SK-N-SH treated with all-trans-retinoic acid at 6 μM for 48 hours (cell line): ENCODE measurements at regions not wholly inside any gene's neighbourhood (a gene's known extent, or its start where the extent isn't known, plus 50 kb on each side); places are given as distances from the start of the nearest gene placed in this dataset.

Source experiments
- ATAC-seq: fragments of 200-7000 bp; cut with Tn5 transposase; 3 replicates; pipeline ENCODE4 v1.9.1; 2020; ENCODE audit warnings: mild to moderate bottlenecking, moderate library complexity
- ARNTL ChIP-seq: fragments of 450-650 bp; formaldehyde crosslinking; IDR thresholded peaks from 2 replicates; pipeline ENCODE4 v1.5.0; 2020; ENCODE audit warnings: low read depth, mild to moderate bottlenecking, moderate library complexity, borderline replicate concordance
- CSDC2 ChIP-seq: fragments of 250-450 bp; sonication (Bioruptor Pico); IDR thresholded peaks from 2 replicates; pipeline ENCODE4 v1.5.0; 2020; ENCODE audit warnings: mild to moderate bottlenecking, moderate library complexity
- GLIS3 ChIP-seq: fragments of 250-450 bp; sonication (Bioruptor Pico); IDR thresholded peaks from 2 replicates; pipeline ENCODE4 v1.5.0; 2020; ENCODE audit warnings: mild to moderate bottlenecking, moderate library complexity
- ISL1 ChIP-seq: fragments of 250-450 bp; sonication (Bioruptor Pico); IDR thresholded peaks from 2 replicates; pipeline ENCODE4 v2.1.2; 2022; ENCODE audit warnings: mild to moderate bottlenecking, moderate library complexity
- OSR1 ChIP-seq: fragments of 250-450 bp; sonication (Bioruptor Pico); IDR thresholded peaks from 2 replicates; pipeline ENCODE4 v1.8.0; 2022; ENCODE audit warnings: moderate library complexity, mild to moderate bottlenecking, inconsistent platforms
- PPARA ChIP-seq: fragments of 250-450 bp; sonication (Bioruptor Pico); IDR thresholded peaks from 2 replicates; pipeline ENCODE4 v1.5.0; 2020; ENCODE audit warnings: mild to moderate bottlenecking, borderline replicate concordance
- RARB ChIP-seq: fragments of 250-450 bp; sonication (Bioruptor Pico); IDR thresholded peaks from 2 replicates; pipeline ENCODE4 v1.8.0; 2021; ENCODE audit warnings: mild to moderate bottlenecking, moderate library complexity
- SNAI2 ChIP-seq: fragments of 250-450 bp; sonication (Bioruptor Pico); IDR thresholded peaks from 2 replicates; pipeline ENCODE4 v1.5.0; 2020; ENCODE audit warnings: mild to moderate bottlenecking, moderate library complexity
- TCF4 ChIP-seq: fragments of 250-450 bp; sonication (Bioruptor Pico); IDR thresholded peaks from 2 replicates; pipeline ENCODE4 v1.8.0; 2021; ENCODE audit warnings: mild to moderate bottlenecking, moderate library complexity, borderline replicate concordance
- TOX ChIP-seq: fragments of 250-450 bp; sonication (Bioruptor Pico); IDR thresholded peaks from 2 replicates; pipeline ENCODE4 v1.8.0; 2021; ENCODE audit warnings: mild to moderate bottlenecking, moderate library complexity, borderline replicate concordance
- ZFP3 ChIP-seq: fragments of 250-450 bp; sonication (Bioruptor Pico); IDR thresholded peaks from 2 replicates; pipeline ENCODE4 v1.5.0; 2020; ENCODE audit warnings: mild to moderate bottlenecking, moderate library complexity
- ZFP30 ChIP-seq: fragments of 450-650 bp; formaldehyde crosslinking; IDR thresholded peaks from 2 replicates; pipeline ENCODE4 v1.5.0; 2022; ENCODE audit warnings: mild to moderate bottlenecking, moderate library complexity
- ZNF565 ChIP-seq: fragments of 450-650 bp; formaldehyde crosslinking; conservative IDR thresholded peaks from 2 replicates; pipeline ENCODE4 v1.5.0; 2020; ENCODE audit warnings: low read depth, mild to moderate bottlenecking, moderate library complexity
- ZNF70 ChIP-seq: fragments of 450-650 bp; formaldehyde crosslinking; IDR thresholded peaks from 2 replicates; pipeline ENCODE4 v1.5.0; 2020; ENCODE audit warnings: mild to moderate bottlenecking, moderate library complexity
- ZNF8 ChIP-seq: fragments of 450-650 bp; formaldehyde crosslinking; IDR thresholded peaks from 2 replicates; pipeline ENCODE4 v1.5.0; 2020; ENCODE audit warnings: mild to moderate bottlenecking, moderate library complexity
- TF ChIP-seq, protein P1 (sequence below): fragments of 250-450 bp; sonication (Bioruptor Pico); IDR thresholded peaks from 2 replicates; pipeline ENCODE4 v1.8.0; 2020; ENCODE audit warnings: mild to moderate bottlenecking, moderate library complexity, borderline replicate concordance
- TF ChIP-seq, protein P2 (sequence below): fragments of 250-450 bp; sonication (Bioruptor Pico); IDR thresholded peaks from 2 replicates; pipeline ENCODE4 v1.5.0; 2020; ENCODE audit warnings: mild to moderate bottlenecking, moderate library complexity
- TF ChIP-seq, protein P3 (sequence below): fragments of 250-450 bp; sonication (Bioruptor Pico); IDR thresholded peaks from 2 replicates; pipeline ENCODE4 v1.5.1; 2020; ENCODE audit warnings: low read depth, mild to moderate bottlenecking, moderate library complexity
- TF ChIP-seq, protein P4 (sequence below): fragments of 250-450 bp; sonication (Bioruptor Pico); IDR thresholded peaks from 2 replicates; pipeline ENCODE4 v1.8.0; 2021; ENCODE audit warnings: low read depth, mild to moderate bottlenecking, moderate library complexity, borderline replicate concordance
- TF ChIP-seq, protein P5 (sequence below): fragments of 250-450 bp; sonication (Bioruptor Pico); IDR thresholded peaks from 2 replicates; pipeline ENCODE4 v1.5.1; 2021; ENCODE audit warnings: mild to moderate bottlenecking, moderate library complexity

DNA sequence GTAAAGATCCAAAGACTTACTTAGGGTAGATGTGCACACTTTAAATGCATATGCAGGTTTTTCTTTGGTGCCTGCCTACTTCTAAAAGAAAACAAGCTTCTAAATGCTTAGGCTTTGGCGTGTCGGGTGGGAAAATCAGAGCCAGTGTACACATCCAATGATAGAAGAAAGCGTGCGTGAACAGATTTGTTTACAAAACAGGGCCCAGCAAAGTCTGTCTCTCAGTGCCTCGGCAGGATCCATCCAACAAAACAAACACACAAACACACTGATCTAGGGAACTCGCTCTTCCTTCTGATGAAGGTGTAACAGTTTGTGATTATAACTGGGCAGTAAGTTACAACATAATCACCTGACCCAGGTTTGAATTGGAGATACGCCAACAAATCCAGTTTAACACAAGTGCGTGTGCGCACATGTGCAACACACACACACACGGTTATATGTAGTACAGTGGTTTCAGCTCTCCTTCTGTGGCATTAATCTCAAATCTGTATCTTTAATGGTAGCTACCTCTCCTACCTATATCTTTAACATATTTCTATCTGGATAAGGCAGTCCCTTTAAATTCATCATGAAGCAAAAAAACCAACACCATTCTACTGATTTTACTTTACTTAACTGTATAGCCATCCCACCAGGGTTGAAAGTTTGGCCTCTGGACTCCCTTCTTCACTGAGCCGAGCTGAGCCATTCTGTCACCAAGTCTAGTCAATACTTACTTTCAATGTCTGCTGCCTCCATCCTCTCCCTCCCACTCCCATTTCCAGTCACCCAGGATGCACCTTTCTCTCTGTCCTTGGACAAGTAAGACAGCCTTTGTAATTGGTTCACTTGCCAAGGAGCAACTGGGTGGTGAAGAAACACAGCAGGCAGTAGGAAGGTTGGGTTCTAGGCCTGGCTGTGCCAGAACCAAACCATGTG is 184.4 kb upstream of the KLF14 start:
- no peak for TF ChIP-seq ISL1
- no peak for TF ChIP-seq OSR1 (CRISPR knock-in tag)
- TF ChIP-seq, protein P1, sequence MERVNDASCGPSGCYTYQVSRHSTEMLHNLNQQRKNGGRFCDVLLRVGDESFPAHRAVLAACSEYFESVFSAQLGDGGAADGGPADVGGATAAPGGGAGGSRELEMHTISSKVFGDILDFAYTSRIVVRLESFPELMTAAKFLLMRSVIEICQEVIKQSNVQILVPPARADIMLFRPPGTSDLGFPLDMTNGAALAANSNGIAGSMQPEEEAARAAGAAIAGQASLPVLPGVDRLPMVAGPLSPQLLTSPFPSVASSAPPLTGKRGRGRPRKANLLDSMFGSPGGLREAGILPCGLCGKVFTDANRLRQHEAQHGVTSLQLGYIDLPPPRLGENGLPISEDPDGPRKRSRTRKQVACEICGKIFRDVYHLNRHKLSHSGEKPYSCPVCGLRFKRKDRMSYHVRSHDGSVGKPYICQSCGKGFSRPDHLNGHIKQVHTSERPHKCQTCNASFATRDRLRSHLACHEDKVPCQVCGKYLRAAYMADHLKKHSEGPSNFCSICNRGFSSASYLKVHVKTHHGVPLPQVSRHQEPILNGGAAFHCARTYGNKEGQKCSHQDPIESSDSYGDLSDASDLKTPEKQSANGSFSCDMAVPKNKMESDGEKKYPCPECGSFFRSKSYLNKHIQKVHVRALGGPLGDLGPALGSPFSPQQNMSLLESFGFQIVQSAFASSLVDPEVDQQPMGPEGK (CRISPR knock-in tag) = no peak
- no peak for TF ChIP-seq SNAI2 (CRISPR knock-in tag)
- TF ChIP-seq PPARA (CRISPR knock-in tag) = no peak
- TF ChIP-seq, protein P2, sequence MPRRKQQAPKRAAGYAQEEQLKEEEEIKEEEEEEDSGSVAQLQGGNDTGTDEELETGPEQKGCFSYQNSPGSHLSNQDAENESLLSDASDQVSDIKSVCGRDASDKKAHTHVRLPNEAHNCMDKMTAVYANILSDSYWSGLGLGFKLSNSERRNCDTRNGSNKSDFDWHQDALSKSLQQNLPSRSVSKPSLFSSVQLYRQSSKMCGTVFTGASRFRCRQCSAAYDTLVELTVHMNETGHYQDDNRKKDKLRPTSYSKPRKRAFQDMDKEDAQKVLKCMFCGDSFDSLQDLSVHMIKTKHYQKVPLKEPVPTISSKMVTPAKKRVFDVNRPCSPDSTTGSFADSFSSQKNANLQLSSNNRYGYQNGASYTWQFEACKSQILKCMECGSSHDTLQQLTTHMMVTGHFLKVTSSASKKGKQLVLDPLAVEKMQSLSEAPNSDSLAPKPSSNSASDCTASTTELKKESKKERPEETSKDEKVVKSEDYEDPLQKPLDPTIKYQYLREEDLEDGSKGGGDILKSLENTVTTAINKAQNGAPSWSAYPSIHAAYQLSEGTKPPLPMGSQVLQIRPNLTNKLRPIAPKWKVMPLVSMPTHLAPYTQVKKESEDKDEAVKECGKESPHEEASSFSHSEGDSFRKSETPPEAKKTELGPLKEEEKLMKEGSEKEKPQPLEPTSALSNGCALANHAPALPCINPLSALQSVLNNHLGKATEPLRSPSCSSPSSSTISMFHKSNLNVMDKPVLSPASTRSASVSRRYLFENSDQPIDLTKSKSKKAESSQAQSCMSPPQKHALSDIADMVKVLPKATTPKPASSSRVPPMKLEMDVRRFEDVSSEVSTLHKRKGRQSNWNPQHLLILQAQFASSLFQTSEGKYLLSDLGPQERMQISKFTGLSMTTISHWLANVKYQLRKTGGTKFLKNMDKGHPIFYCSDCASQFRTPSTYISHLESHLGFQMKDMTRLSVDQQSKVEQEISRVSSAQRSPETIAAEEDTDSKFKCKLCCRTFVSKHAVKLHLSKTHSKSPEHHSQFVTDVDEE = no peak
- no peak for TF ChIP-seq TOX (CRISPR knock-in tag)
- no peak for TF ChIP-seq ZFP30 (CRISPR knock-in tag)
- TF ChIP-seq ZNF565 (CRISPR knock-in tag) = no peak
- no peak for TF ChIP-seq GLIS3 (CRISPR knock-in tag)
- TF ChIP-seq CSDC2 (CRISPR knock-in tag) = no peak
- TF ChIP-seq TCF4 (CRISPR knock-in tag) = no peak
- TF ChIP-seq, protein P3, sequence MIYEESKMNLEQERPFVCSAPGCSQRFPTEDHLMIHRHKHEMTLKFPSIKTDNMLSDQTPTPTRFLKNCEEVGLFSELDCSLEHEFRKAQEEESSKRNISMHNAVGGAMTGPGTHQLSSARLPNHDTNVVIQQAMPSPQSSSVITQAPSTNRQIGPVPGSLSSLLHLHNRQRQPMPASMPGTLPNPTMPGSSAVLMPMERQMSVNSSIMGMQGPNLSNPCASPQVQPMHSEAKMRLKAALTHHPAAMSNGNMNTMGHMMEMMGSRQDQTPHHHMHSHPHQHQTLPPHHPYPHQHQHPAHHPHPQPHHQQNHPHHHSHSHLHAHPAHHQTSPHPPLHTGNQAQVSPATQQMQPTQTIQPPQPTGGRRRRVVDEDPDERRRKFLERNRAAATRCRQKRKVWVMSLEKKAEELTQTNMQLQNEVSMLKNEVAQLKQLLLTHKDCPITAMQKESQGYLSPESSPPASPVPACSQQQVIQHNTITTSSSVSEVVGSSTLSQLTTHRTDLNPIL = no peak
- TF ChIP-seq, protein P4, sequence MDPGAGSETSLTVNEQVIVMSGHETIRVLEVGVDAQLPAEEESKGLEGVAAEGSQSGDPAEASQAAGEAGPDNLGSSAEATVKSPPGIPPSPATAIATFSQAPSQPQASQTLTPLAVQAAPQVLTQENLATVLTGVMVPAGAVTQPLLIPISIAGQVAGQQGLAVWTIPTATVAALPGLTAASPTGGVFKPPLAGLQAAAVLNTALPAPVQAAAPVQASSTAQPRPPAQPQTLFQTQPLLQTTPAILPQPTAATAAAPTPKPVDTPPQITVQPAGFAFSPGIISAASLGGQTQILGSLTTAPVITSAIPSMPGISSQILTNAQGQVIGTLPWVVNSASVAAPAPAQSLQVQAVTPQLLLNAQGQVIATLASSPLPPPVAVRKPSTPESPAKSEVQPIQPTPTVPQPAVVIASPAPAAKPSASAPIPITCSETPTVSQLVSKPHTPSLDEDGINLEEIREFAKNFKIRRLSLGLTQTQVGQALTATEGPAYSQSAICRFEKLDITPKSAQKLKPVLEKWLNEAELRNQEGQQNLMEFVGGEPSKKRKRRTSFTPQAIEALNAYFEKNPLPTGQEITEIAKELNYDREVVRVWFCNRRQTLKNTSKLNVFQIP (CRISPR knock-in tag) = no peak
- no peak for TF ChIP-seq ZFP3 (CRISPR knock-in tag)
- TF ChIP-seq ZNF70 (CRISPR knock-in tag) = no peak
- TF ChIP-seq, protein P5, sequence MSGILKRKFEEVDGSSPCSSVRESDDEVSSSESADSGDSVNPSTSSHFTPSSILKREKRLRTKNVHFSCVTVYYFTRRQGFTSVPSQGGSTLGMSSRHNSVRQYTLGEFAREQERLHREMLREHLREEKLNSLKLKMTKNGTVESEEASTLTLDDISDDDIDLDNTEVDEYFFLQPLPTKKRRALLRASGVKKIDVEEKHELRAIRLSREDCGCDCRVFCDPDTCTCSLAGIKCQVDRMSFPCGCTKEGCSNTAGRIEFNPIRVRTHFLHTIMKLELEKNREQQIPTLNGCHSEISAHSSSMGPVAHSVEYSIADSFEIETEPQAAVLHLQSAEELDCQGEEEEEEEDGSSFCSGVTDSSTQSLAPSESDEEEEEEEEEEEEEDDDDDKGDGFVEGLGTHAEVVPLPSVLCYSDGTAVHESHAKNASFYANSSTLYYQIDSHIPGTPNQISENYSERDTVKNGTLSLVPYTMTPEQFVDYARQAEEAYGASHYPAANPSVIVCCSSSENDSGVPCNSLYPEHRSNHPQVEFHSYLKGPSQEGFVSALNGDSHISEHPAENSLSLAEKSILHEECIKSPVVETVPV (CRISPR knock-in tag) = no peak
- TF ChIP-seq ZNF8 (CRISPR knock-in tag) = no peak
- no peak for TF ChIP-seq ARNTL (CRISPR knock-in tag)
- no peak for ATAC-seq

DNA sequence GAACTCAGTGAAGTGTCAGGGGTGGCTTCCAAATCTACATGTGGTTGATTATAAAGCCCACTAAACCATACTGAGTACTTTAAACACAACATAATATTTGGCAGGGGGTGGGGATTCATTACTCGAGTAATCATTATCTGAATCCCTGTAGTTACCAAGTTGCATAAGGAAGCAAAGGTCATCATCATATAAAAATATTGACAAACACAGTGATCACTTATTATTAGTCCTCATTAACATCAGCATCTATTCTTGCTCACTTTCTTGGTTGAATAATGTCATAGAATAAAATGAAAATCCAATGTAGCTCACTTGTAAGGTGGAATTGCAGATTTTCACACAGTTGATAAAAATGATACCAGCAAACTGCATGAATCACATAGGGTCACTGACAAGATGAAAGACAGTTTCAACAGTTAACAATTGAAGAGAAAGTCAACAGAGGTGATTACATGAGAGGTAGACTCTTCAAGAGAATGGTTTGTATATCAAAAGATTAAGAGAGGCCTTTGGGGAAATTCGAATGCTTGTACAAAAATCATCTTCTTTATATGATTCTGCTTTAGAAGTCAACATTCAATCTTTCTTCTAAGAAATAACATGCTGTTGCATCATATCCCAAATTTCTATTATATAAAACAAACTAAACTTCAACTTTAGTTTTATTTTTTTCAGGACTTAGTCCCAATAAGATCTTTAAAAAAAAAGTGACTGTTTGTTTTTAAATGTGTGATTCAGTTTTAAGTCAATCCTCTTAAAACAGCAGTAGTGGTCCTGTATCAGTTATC is 185.5 kb upstream of the KLF14 start:
- TF ChIP-seq RARB (CRISPR knock-in tag) (no peak), ZNF8 (CRISPR knock-in tag) (no peak), CSDC2 (CRISPR knock-in tag) (no peak), ZFP30 (CRISPR knock-in tag) (no peak), ZFP3 (CRISPR knock-in tag) (no peak)
- TF ChIP-seq, protein P2 = no peak
- no peak for ATAC-seq
